IMR-90 (cell line): ENCODE measurements at regions not wholly inside any gene's neighbourhood (a gene's known extent, or its start where the extent isn't known, plus 50 kb on each side); places are given as distances from the start of the nearest gene placed in this dataset.

Experiments used
- BHLHE40 ChIP-seq: fragments of 150-350 bp; IDR thresholded peaks from 2 replicates; pipeline ENCODE4 v1.6.1; 2016; ENCODE audit warnings: mild to moderate bottlenecking, low read depth, low read length
- CEBPB ChIP-seq: IDR thresholded peaks from 2 replicates; pipeline ENCODE4 v1.6.1; 2012; ENCODE audit warnings: low read depth, low read length, improper control_type of control experiment
- CHD1 ChIP-seq: IDR thresholded peaks from 2 replicates; pipeline ENCODE4 v1.6.1; 2012; ENCODE audit warnings: low read depth, low read length, improper control_type of control experiment
- MXI1 ChIP-seq: IDR thresholded peaks from 2 replicates; pipeline ENCODE4 v1.6.1; 2012; ENCODE audit warnings: low read depth, mild to moderate bottlenecking, low read length, moderate library complexity, borderline replicate concordance
- NFE2L2 ChIP-seq: fragments of 150-350 bp; IDR thresholded peaks from 2 replicates; pipeline ENCODE4 v1.6.1; 2016; ENCODE audit warnings: low read depth, mild to moderate bottlenecking, low read length
- POLR2A ChIP-seq: IDR thresholded peaks from 2 replicates; pipeline ENCODE4 v1.6.1; 2012; ENCODE audit warnings: mild to moderate bottlenecking, low read depth, low read length
- RAD21 ChIP-seq: IDR thresholded peaks from 2 replicates; pipeline ENCODE4 v1.6.1; 2012; ENCODE audit warnings: low read length, improper control_type of control experiment
- RFX5 ChIP-seq: IDR thresholded peaks from 2 replicates; pipeline ENCODE4 v1.8.0; 2012; ENCODE audit warnings: low read depth, mild to moderate bottlenecking, low read length, moderate library complexity
- SMC3 ChIP-seq: fragments of 150-350 bp; IDR thresholded peaks from 2 replicates; pipeline ENCODE4 v1.6.1; 2016; ENCODE audit warnings: low read depth, mild to moderate bottlenecking, antibody characterized with exemption, low read length, moderate library complexity
- TF ChIP-seq, protein P1 (sequence below): conservative IDR thresholded peaks from 2 replicates; pipeline ENCODE4 v1.5.1; 2012; ENCODE audit warnings: mild to moderate bottlenecking, low read depth, low read length, improper control_type of control experiment
- TF ChIP-seq, protein P2 (sequence below): fragments of 150-350 bp; IDR thresholded peaks from 2 replicates; pipeline ENCODE4 v1.6.1; 2017; ENCODE audit warnings: mild to moderate bottlenecking, antibody characterized with exemption, low read length, low read depth
- TF ChIP-seq, protein P3 (sequence below): fragments of 150-350 bp; IDR thresholded peaks from 2 replicates; pipeline ENCODE4 v1.6.1; 2016; ENCODE audit warnings: low read depth, mild to moderate bottlenecking, low read length, moderate library complexity, borderline replicate concordance

DNA sequence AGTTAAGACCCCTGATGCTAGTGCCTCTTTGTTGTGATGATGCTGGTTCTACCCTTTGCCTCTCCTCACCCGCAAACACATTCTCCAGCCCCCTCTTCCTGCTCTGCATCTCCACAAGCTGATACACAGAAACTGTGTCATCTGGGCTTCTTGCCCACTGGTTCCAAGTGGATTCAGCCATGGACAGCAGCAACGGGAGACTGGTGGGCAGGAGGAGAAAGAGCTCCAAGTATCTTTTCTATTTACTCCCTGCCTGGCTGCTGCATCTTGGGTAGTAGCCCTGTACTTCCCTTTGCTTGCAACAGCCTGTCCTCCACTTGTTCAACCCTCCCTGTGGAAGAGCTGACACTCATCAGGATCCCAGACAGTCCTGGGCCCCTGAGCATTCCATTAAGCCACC is 655.1 kb upstream of the RAB6C start:
- TF ChIP-seq, protein P1, sequence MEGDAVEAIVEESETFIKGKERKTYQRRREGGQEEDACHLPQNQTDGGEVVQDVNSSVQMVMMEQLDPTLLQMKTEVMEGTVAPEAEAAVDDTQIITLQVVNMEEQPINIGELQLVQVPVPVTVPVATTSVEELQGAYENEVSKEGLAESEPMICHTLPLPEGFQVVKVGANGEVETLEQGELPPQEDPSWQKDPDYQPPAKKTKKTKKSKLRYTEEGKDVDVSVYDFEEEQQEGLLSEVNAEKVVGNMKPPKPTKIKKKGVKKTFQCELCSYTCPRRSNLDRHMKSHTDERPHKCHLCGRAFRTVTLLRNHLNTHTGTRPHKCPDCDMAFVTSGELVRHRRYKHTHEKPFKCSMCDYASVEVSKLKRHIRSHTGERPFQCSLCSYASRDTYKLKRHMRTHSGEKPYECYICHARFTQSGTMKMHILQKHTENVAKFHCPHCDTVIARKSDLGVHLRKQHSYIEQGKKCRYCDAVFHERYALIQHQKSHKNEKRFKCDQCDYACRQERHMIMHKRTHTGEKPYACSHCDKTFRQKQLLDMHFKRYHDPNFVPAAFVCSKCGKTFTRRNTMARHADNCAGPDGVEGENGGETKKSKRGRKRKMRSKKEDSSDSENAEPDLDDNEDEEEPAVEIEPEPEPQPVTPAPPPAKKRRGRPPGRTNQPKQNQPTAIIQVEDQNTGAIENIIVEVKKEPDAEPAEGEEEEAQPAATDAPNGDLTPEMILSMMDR = no peak
- TF ChIP-seq CHD1 (no peak), POLR2A (no peak), BHLHE40 (no peak), RFX5 (no peak), NFE2L2 (no peak), SMC3 (no peak), RAD21 (no peak), CEBPB (no peak), MXI1 (no peak)
- TF ChIP-seq, protein P2, sequence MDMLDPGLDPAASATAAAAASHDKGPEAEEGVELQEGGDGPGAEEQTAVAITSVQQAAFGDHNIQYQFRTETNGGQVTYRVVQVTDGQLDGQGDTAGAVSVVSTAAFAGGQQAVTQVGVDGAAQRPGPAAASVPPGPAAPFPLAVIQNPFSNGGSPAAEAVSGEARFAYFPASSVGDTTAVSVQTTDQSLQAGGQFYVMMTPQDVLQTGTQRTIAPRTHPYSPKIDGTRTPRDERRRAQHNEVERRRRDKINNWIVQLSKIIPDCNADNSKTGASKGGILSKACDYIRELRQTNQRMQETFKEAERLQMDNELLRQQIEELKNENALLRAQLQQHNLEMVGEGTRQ = no peak
- TF ChIP-seq, protein P3, sequence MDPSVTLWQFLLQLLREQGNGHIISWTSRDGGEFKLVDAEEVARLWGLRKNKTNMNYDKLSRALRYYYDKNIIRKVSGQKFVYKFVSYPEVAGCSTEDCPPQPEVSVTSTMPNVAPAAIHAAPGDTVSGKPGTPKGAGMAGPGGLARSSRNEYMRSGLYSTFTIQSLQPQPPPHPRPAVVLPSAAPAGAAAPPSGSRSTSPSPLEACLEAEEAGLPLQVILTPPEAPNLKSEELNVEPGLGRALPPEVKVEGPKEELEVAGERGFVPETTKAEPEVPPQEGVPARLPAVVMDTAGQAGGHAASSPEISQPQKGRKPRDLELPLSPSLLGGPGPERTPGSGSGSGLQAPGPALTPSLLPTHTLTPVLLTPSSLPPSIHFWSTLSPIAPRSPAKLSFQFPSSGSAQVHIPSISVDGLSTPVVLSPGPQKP = no peak
